RWPE1 (cell line): ENCODE measurements at regions not wholly inside any gene's neighbourhood (a gene's known extent, or its start where the extent isn't known, plus 50 kb on each side); places are given as distances from the start of the nearest gene placed in this dataset.

ENCODE experiments used
- CTCF ChIA-PET: fragments of 350-600 bp; sonication (Branson Sonifier 250); formaldehyde crosslinking; extraction: SDS; loops from one replicate; lab custom pipeline; 2021; lab: Yijun Ruan, JAX
- POLR2A ChIA-PET: fragments of 400-600 bp; formaldehyde crosslinking; extraction: SDS; loops from one replicate; lab custom pipeline; 2020; ENCODE audit warnings: antibody characterized with exemption; ENCODE audit not compliant: low non-redundant PET; lab: Yijun Ruan, JAX
- DNase-seq: peaks from one replicate; pipeline ENCODE4 v3.0.0; 2012; ENCODE audit warnings: low spot score
- H3K27ac ChIP-seq: fragments of 450-650 bp; 2 replicates; pipeline ENCODE4 v1.5.1; 2017
- CTCF ChIP-seq: fragments of 450-650 bp; conservative IDR thresholded peaks from 2 replicates; pipeline ENCODE4 v1.5.1; 2017; ENCODE audit warnings: low read depth, mild to moderate bottlenecking

GRCh38 chr1:4318720-4319119, 335.7 kb upstream of the AJAP1 start:
- H3K27ac ChIP-seq, result no peak overlapping the region
- no peak for DNase-seq
- TF ChIP-seq CTCF, result no peak
- POLR2A ChIA-PET, result no interaction called here
- CTCF ChIA-PET, result no interaction called here

- CTCF ChIA-PET, result no interaction called here
- no peak for DNase-seq
- H3K27ac ChIP-seq, result no peak overlapping the region
- no peak for TF ChIP-seq CTCF
- POLR2A ChIA-PET, result no interaction called here
Measured at GRCh38 chr1:4319496-4319895, 334.9 kb upstream of the AJAP1 start.

GRCh38 chr1:4322881-4323280, 331.5 kb upstream of the AJAP1 start:
- ChIA-PET POLR2A (no interaction called here), CTCF (no interaction called here)
- no peak for DNase-seq
- no peak for TF ChIP-seq CTCF
- no peak overlapping the region for H3K27ac ChIP-seq

- no peak for DNase-seq
- no peak for TF ChIP-seq CTCF
- ChIA-PET POLR2A (no interaction called here), CTCF (no interaction called here)
- H3K27ac ChIP-seq, result no peak overlapping the region
Measured at GRCh38 chr1:4323309-4323708, 331.1 kb upstream of the AJAP1 start.

- CTCF ChIA-PET, result no interaction called here
- H3K27ac ChIP-seq, result no peak overlapping the region
- POLR2A ChIA-PET, result no interaction called here
- no peak for DNase-seq
- TF ChIP-seq CTCF, result no peak
Measured at GRCh38 chr1:4324525-4324924, 329.9 kb upstream of the AJAP1 start.

GRCh38 chr1:4327142-4327541, 327.3 kb upstream of the AJAP1 start:
- H3K27ac ChIP-seq, result no peak overlapping the region
- DNase-seq, result no peak
- no peak for TF ChIP-seq CTCF
- POLR2A ChIA-PET, result no interaction called here
- CTCF ChIA-PET, result no interaction called here
